HG03520 (cell line): ENCODE measurements at regions not wholly inside any gene's neighbourhood (a gene's known extent, or its start where the extent isn't known, plus 50 kb on each side); places are given as distances from the start of the nearest gene placed in this dataset.
"Not testable (repeated sequence)": the region's sequence is repeated elsewhere in the genome, so short reads cannot be mapped to it uniquely, and the experiment has no call there.

ENCODE experiments used
- ATAC-seq: cut with Tn5 transposase; IDR thresholded peaks from one replicate; pipeline ENCODE4 v1.9.1; 2021; ENCODE audit warnings: mild to moderate bottlenecking, moderate library complexity; ENCODE audit not compliant: unreplicated experiment

DNA sequence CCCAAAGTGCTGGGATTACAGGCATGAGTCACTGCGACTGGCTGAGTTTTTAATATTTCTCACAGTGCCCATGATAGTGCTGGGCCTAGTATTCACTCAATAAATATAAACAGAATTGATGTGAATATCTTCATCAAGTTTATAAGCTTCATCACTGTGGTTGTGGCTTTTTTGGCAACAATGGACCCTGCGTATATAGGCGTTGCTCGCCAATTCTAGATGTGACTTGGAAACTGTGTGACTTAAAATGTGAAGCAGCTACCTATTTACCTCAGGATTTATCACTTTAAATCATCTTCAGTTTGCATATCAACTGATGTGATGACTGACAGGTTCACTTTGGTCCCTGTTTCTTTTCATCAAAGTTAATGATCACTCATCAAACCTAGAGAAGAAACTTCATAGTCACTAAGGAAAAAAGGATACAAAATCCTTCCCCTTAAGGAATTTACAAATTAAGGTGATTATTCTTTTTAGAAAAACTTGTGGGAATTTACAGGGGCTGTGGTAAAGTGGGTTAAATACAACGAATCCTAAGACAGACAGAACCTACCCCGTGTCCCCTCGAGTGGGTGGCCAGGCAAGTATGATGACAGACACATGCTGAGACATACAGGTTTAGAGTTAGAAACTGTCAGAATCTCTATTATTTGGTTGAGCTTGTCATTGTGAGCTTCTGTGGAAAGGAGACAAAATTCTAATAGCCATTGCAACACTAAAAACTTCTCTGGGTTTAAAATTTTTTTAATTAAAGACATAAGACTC lies 101.3 kb downstream of the AKAP11 start:
- ATAC-seq = no peak

DNA sequence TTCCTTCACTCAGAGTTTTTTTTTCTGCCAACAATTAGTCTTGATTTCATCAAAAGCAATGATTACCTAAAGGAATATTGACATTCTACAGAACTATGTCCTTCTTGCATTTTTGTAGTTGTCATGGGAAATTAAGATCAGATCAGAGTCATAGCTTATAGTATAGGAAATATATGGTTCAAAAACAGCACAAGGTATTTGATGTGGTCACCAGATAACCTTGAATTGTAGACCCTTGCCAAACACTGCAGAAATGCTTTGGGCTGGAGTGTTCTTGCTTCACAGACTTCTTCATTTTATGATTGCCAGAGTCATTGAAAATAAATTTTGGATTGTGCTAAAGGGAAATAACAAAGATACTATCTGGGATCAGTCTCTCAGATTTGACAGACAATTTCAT lies 103.7 kb downstream of the AKAP11 start:
- ATAC-seq = no peak

DNA sequence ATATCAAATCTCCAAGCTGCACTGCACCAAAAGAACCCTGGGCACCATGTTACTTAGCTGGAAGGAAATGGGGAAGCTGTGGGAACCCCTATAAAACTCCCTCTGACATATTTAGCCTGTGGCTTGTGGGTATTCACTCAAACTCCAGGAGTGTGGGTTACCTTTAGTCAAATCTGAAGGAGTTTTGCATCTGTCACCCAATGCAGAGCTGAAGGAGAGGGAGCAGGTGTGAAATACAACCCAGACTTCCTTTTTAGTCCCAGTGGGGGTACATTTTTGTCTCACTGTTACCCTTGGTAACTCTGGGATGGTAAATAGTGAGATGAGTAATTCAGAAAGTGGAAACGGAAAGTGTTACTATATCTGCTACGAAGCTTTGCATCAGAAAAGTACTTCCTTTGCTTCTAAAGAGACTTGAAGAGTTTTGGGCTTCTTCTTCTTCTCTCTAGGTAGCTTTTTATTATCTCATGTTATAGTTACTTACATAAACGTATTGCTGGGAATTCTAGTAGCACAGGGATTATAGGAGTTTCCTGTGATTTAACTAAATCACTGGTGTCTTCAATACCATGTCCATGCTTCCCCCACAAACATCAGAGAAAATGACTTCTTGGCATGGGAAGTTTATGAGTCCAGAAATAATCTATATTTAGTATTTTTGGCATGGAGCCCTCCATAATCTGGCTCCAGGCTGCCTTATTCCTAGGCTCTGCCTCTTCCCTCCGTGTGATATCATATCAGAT lies 105.9 kb downstream of the AKAP11 start:
- peak; percentile 77 for ATAC-seq

DNA sequence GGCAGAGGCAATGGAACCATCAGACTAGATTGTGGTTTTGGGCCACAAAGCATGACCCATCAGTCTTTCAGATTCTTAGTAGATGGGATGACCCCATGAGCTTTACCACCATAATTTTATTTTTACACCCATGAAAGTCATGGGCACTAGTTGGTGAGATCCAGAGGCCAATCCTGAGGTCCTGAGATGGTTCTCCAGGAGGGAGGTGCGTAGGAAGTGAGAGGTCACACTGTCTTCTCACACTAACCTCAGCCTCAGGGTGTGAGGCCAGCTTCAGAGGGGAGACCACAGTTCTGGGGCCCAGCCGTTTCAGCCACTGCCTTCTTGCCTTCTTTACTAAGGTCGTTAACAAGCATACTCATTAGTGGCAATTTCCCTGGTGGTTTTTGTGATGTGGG lies 106.4 kb downstream of the AKAP11 start:
- ATAC-seq = peak; percentile 25

DNA sequence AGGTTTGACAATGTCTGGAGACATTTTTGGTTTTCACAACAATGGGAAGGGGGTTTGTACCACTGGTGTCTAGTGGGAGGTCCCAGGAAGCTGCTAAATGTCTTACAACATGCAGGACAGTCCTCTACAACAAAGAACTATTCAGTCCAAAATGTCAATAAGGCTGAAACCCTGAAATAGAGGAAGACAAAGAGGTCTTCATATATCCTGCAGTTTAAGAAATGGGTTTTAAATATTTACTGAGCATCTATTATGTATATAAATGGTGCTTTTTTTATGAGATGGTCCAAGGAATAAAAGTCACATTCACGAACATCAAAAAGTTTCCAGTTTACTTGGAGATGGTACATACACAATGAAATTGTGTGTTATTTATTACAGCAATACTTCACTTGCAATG lies 107.3 kb downstream of the AKAP11 start:
- no peak for ATAC-seq

DNA sequence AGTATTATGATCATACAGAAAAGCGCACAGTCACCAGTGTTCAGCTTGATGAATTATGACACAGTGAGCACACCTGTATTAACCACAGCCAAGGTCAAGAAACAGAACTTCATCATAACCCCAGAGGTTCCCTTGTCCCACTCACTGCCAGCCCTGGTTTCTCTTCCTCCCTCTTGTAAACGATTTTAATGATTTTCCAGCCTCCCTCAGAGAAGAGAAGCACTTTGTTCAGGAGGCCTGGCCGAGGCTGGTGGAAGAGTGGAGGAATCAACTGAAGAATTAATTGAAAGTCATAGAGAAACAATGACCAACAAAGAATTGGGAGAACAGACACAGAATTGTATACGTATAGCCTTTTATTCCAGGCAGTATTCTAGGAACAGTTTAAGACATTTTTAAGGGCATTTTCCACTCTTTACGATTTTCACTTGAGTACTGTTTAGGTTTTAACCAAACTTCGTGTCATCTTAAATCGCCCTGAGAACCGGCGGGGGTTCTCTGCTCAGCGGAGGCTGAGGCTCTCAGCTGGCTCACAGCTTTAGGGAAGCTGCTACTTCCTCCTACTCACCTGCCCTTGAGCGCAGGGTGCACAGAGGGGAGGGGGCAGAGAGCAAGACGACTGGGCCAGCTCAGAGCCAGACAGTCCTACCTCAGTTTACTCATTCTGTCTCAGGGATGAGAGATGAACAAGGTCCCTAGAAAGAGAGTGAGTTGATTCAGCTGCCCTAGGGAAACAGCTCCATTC lies 108.6 kb downstream of the AKAP11 start:
- peak; percentile 41 for ATAC-seq

DNA sequence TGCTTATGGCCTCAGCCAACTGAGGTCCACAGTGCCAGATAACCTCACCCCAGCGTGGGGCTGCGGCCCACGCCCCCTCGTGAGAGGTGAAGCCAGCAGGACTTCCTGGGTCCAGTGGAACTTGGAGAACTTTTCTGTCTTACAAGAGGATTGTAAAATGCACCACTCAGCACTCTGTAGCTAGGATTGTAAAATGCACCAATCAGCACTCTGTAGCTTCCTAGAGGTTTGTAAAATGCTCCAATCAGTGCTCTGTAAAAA lies 109.1 kb downstream of the AKAP11 start:
- no peak for ATAC-seq

DNA sequence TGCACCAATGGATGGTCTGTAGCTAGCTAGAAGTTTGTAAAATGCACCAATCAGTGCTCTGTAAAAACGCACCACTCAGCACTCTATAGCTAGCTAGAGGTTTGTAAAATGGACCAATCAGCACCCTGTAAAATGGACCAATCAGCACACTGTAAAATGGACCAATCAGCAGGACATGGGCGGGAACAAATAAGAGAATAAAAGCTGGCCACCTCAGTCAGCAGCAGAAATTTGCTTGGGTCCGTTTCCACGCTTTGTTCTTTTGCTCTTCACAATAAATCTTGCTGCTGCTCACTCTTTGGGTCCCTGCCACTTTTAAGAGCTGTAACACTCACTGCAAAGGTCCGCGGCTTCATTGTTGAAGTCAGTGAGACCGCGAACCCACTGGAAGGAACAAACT lies 109.5 kb downstream of the AKAP11 start:
- ATAC-seq = not testable (repeated sequence)

DNA sequence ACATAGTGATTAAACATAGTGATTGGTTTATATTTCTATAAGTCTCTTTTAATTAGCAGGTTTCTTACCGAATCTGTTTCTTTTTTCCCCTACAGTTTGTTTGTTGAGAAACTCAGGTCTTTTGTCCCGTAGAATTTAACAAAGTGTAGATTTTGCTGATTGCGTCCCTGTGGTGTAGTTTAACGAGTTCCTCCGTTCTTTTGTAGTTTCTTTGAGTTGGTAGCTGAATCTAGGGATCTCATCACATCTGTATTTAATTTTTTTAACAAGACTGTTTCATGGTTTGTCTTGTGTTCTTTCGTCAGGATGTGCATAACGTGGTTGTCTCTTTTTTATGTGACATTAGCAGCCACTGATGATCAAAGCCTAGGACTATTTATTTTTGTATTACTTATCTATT lies 111.1 kb downstream of the AKAP11 start:
- ATAC-seq = no peak

DNA sequence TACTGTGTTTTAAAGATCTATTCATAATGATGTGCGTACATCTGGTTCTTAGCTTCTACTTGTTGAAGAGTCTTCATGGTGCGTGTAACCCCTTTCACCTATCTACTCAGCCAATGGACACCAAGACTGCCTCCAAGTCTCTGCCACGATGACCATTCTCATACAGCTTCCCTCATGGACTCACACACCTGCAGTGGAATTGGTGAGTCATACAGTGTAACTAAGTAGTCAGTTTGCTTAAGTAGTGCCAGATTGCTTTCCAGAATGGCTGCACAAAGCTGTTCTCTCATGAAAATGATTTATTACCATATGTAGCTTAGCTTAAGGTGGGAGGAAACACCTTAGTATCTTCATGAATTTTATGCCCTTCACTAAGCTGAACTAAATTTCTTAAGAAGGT lies 112.3 kb downstream of the AKAP11 start:
- ATAC-seq = no peak

DNA sequence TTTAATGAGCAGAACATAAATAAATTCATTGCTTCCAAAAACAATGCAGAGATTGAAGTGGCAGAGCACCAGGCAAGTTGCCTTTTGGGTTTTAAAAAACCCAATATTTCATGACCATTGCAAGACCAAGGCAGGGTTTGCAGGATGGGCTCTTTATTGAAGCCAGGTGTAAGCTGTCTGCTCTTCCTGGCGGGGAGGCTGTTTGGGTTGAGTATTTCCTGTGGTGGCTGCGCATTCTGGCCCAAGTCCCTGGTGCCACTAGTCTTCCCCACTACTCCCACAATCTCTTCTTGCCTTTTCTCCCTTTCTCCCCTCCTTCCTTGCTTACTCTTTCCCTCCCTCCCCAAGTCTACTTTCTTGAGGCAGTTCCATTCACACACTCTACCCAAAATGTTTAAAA lies 116.4 kb downstream of the AKAP11 start:
- no peak for ATAC-seq

DNA sequence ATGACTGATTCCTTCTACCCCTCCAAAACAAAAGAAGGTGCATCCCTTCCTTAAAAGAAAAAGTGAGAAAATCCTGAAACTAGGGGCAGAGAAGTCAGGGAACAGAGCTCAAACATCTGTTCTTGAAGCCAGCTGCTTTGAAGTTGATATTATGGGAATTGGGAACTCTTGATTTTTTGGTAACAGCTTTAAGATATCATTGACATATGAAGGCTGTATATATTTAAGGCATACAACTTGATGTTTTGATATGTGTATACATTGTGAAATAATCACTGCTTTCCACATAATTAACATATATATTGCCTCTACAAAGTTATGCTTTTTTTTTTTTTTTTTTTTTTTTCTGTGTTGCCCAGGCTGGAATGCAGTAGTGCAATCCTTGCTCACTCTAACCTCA lies 117.1 kb downstream of the AKAP11 start:
- no peak for ATAC-seq

DNA sequence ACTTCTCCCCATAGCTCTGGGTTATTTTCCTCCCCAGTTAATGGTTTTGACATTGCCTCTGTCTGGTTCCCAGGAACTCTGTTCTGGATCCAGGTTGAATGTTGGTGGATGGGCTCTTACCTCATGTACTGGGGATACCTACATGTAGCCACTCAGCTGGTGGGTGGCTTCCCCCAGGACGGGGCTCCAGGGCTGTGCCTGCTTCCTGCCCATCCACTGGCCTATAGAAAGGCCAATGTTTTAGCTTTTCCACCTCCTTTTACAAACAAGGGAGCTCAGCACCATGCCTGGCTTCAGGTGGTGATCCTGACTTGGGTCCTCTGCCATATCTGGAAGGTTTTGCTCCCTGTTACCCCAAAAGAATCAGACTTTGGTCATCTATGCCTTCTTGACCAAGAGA lies 120.2 kb downstream of the AKAP11 start:
- no peak for ATAC-seq

DNA sequence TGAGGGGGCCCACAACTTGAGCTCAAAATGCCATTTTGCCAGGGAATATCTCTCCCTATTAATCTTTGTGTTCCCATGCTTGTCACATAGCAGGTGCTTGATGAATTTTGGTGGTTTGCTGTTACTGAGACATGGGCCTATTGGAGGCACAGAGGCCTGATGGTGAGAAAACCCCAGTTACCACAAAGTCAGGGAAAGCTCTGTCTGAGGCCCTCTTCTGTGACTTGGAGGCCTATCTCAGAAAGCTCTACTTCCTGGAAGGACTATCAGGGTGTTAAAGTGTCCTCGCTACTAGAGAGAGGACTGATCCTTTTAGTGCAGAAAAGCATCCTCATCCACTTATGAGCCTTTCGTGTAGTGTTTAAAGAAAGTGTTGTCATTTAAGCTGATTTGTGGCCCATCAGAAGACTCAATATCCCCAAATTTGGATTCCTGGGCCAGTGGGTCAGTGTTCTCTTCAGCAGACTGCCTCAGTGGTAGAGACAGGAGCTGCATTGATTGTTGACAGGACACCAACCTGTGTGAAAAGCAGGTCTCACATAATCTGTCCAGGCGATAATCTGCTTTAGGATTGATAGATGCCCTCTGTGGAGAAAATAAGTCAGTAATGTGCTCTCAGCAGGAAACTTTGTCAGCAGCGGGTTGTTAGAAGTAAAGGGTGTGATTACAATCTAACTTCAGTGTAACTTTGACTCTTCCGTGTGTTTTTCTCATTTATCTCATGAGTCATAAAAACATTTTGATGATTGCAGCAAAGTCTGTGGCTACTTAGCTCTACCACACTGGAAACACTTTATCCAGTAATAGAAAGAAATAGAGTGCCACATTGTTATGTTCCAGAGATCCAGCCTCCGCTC lies 121.0 kb downstream of the AKAP11 start:
- ATAC-seq = no peak

DNA sequence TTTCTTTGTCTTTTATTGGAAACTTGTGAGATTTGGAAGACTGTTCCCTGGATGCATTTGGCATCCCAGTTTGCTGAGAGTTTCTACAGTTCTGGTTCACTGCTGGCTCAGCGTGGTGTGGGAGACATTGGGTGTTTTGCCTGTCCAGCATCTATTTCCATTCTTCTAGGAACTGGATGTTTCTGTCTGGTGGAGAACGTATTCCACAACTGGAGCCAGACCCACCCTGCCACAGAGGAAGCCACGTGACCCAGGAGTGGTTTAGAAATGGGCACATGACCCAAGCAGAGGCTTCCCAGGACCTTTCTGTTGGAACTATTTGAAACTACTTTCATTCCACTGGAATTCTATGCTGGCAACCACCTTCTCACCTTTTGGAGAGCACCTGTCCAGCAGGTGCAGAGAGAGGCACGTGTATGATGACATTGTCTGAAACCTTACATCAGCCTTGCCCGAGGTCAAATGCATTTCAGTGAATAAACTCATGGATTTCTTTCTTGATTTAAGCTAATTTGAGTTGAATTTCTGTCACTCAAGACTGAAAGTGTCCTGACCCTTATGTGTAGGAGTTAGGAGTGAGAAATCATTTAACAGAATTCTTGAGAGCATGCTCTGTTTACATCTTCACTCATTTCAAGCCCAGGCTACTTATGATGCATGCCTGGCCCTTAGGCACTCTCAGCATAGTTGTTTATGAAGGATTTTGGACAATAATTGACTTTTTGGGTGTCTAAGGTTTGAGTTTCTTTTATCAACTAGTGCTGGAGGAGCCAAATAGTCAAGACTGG lies 121.8 kb downstream of the AKAP11 start:
- ATAC-seq = no peak

DNA sequence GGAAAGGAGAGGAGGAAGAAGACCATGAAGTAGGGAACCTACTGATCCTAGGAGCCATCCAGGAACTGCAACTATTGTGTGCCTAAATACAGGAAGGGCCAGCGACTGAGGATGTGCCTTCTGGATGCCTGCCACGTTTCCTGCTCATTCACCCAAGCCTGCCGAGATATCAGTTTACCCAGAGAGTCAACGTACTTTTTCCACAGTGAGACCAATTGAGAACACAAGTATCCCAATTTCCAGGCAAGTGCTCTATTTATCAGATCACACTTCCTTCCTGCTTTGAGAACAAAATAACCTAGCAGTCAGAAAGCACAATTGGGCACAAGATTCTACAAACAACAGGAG lies 122.4 kb downstream of the AKAP11 start:
- no peak for ATAC-seq

DNA sequence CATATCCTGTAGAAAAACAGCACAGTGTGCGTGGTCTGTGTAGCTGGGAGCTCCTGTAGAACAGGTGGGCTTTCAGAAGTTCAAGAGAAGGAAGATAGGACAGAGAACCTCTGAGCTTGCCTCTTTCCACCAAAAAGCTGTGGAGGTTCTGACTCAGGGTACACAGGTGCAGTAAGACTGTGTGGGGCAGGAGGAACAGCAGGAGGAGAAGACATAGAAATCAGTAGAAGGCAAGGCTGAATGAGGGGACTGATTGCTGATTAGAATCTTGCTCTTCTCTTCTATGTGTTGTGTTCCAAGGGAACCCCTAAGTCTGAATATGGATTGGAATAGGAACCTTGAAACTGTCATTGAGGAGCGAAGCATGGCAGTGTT lies 122.7 kb downstream of the AKAP11 start:
- ATAC-seq = no peak

DNA sequence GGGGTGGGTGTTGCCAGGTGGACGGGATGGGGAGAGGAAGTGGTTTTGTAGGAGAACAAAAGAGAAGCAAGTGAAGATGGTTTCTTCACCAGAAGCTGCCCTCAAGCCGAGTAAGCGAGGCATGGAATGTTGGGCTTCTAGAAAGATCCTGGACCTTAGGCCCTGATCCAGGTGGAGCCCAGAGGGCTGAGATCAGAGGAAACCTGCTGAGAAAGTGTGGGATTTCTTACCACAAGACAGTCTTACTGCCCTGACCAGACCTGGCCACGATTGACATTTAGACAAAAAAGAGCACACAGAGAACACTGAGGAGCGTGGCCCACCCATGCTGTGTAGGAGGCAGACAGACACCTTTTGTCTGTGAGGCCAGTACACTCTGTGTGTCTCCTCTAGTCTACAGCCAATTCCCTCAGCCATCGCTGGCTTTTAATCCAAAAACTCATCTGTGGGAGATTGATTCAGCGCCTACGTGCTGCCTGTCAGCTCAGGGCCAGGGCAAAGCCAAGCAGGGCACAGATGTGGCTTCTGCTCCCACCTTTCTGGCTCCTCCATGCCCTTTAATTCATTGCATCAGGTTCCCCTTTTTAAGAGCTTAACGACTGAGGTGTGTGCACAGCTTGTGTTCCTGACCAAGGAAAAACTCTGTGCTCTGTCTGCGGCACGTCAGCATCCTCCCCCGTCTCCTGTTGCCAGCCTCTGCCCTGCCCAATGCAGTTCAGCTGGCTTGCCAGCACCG lies 123.3 kb downstream of the AKAP11 start:
- ATAC-seq = no peak

DNA sequence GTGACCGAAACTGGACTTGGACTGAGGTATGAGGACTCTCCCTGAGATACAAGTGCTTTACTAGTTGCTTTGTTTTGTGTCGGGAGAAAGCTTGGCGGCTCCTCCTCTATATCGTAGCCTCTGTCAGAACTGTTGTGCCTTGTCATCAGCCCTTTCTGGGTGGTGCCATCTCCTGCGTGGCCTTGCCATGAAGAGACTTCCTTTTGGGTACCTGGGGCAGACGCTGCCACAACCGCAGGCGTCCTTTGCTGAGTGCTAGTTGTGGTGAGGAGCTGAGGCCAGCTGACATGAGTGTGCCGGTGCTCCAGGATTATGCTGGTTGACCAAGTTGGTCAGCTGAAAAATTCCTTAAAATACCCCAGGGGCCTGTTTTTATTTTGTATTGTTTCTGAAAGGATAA lies 124.5 kb downstream of the AKAP11 start:
- ATAC-seq = no peak
